SK-N-SH treated with all-trans-retinoic acid at 6 μM for 48 hours (cell line): ENCODE measurements at regions not wholly inside any gene's neighbourhood (a gene's known extent, or its start where the extent isn't known, plus 50 kb on each side); places are given as distances from the start of the nearest gene placed in this dataset.

Experiments used
- ATAC-seq: fragments of 200-7000 bp; cut with Tn5 transposase; 3 replicates; pipeline ENCODE4 v1.9.1; 2020; ENCODE audit warnings: mild to moderate bottlenecking, moderate library complexity
- ARNTL ChIP-seq: fragments of 450-650 bp; formaldehyde crosslinking; IDR thresholded peaks from 2 replicates; pipeline ENCODE4 v1.5.0; 2020; ENCODE audit warnings: low read depth, mild to moderate bottlenecking, moderate library complexity, borderline replicate concordance
- BACH2 ChIP-seq: fragments of 250-450 bp; sonication (Bioruptor Pico); IDR thresholded peaks from 2 replicates; pipeline ENCODE4 v1.9.0; 2021; ENCODE audit warnings: mild to moderate bottlenecking, borderline replicate concordance
- CREB5 ChIP-seq: fragments of 250-450 bp; sonication (Bioruptor Pico); IDR thresholded peaks from 2 replicates; pipeline ENCODE4 v1.5.1; 2020; ENCODE audit warnings: low read depth, mild to moderate bottlenecking, moderate library complexity
- CSDC2 ChIP-seq: fragments of 250-450 bp; sonication (Bioruptor Pico); IDR thresholded peaks from 2 replicates; pipeline ENCODE4 v1.5.0; 2020; ENCODE audit warnings: mild to moderate bottlenecking, moderate library complexity
- CSRNP3 ChIP-seq: fragments of 250-450 bp; sonication (Bioruptor Pico); IDR thresholded peaks from 2 replicates; pipeline ENCODE4 v1.5.1; 2021; ENCODE audit warnings: mild to moderate bottlenecking, moderate library complexity
- ESRRG ChIP-seq: fragments of 250-450 bp; sonication (Bioruptor Pico); IDR thresholded peaks from 2 replicates; pipeline ENCODE4 v1.6.1; 2021; ENCODE audit warnings: mild to moderate bottlenecking
- GLIS3 ChIP-seq: fragments of 250-450 bp; sonication (Bioruptor Pico); IDR thresholded peaks from 2 replicates; pipeline ENCODE4 v1.5.0; 2020; ENCODE audit warnings: mild to moderate bottlenecking, moderate library complexity
- ISL1 ChIP-seq: fragments of 250-450 bp; sonication (Bioruptor Pico); IDR thresholded peaks from 2 replicates; pipeline ENCODE4 v2.1.2; 2022; ENCODE audit warnings: mild to moderate bottlenecking, moderate library complexity
- OSR1 ChIP-seq: fragments of 250-450 bp; sonication (Bioruptor Pico); IDR thresholded peaks from 2 replicates; pipeline ENCODE4 v1.8.0; 2022; ENCODE audit warnings: moderate library complexity, mild to moderate bottlenecking, inconsistent platforms
- PATZ1 ChIP-seq: fragments of 250-450 bp; sonication (Bioruptor Pico); IDR thresholded peaks from 2 replicates; pipeline ENCODE4 v1.8.0; 2020; ENCODE audit warnings: mild to moderate bottlenecking, moderate library complexity, borderline replicate concordance
- PPARA ChIP-seq: fragments of 250-450 bp; sonication (Bioruptor Pico); IDR thresholded peaks from 2 replicates; pipeline ENCODE4 v1.5.0; 2020; ENCODE audit warnings: mild to moderate bottlenecking, borderline replicate concordance
- SNAI2 ChIP-seq: fragments of 250-450 bp; sonication (Bioruptor Pico); IDR thresholded peaks from 2 replicates; pipeline ENCODE4 v1.5.0; 2020; ENCODE audit warnings: mild to moderate bottlenecking, moderate library complexity
- TCF4 ChIP-seq: fragments of 250-450 bp; sonication (Bioruptor Pico); IDR thresholded peaks from 2 replicates; pipeline ENCODE4 v1.8.0; 2021; ENCODE audit warnings: mild to moderate bottlenecking, moderate library complexity, borderline replicate concordance
- TOX ChIP-seq: fragments of 250-450 bp; sonication (Bioruptor Pico); IDR thresholded peaks from 2 replicates; pipeline ENCODE4 v1.8.0; 2021; ENCODE audit warnings: mild to moderate bottlenecking, moderate library complexity, borderline replicate concordance
- TSHZ2 ChIP-seq: fragments of 250-450 bp; sonication (Bioruptor Pico); IDR thresholded peaks from 2 replicates; pipeline ENCODE4 v1.5.0; 2020; ENCODE audit warnings: mild to moderate bottlenecking, moderate library complexity
- ZC3H10 ChIP-seq: fragments of 250-450 bp; sonication (Bioruptor Pico); IDR thresholded peaks from 2 replicates; pipeline ENCODE4 v1.5.1; 2021; ENCODE audit warnings: mild to moderate bottlenecking, moderate library complexity
- ZFP3 ChIP-seq: fragments of 250-450 bp; sonication (Bioruptor Pico); IDR thresholded peaks from 2 replicates; pipeline ENCODE4 v1.5.0; 2020; ENCODE audit warnings: mild to moderate bottlenecking, moderate library complexity
- ZFP30 ChIP-seq: fragments of 450-650 bp; formaldehyde crosslinking; IDR thresholded peaks from 2 replicates; pipeline ENCODE4 v1.5.0; 2022; ENCODE audit warnings: mild to moderate bottlenecking, moderate library complexity
- ZNF565 ChIP-seq: fragments of 450-650 bp; formaldehyde crosslinking; conservative IDR thresholded peaks from 2 replicates; pipeline ENCODE4 v1.5.0; 2020; ENCODE audit warnings: low read depth, mild to moderate bottlenecking, moderate library complexity
- ZNF70 ChIP-seq: fragments of 450-650 bp; formaldehyde crosslinking; IDR thresholded peaks from 2 replicates; pipeline ENCODE4 v1.5.0; 2020; ENCODE audit warnings: mild to moderate bottlenecking, moderate library complexity
- TF ChIP-seq, protein P1 (sequence below): fragments of 250-450 bp; sonication (Bioruptor Pico); IDR thresholded peaks from 2 replicates; pipeline ENCODE4 v1.8.0; 2021; ENCODE audit warnings: low read depth, mild to moderate bottlenecking, moderate library complexity, borderline replicate concordance

- TF ChIP-seq CSRNP3 (CRISPR knock-in tag) (no peak), ESRRG (CRISPR knock-in tag) (no peak), OSR1 (CRISPR knock-in tag) (no peak), ZFP30 (CRISPR knock-in tag) (no peak), SNAI2 (CRISPR knock-in tag) (no peak), TCF4 (CRISPR knock-in tag) (no peak), CSDC2 (CRISPR knock-in tag) (no peak), GLIS3 (no peak), BACH2 (CRISPR knock-in tag) (no peak), ZNF70 (no peak), ISL1 (CRISPR knock-in tag) (no peak), PPARA (CRISPR knock-in tag) (no peak), ZNF565 (no peak)
These were observed 231.4 kb upstream of the RGPD4 start (continued) for GRCh38 chr2:107595285-107595684.

GRCh38 chr2:107595749-107596148, 230.9 kb upstream of the RGPD4 start:
- TF ChIP-seq ARNTL (CRISPR knock-in tag) (no peak), TOX (CRISPR knock-in tag) (peak; percentile 32; the same call in 1 of the 2 replicates)
- ATAC-seq = peak; percentile 93

GRCh38 chr2:107597507-107597906, 229.2 kb upstream of the RGPD4 start:
- TF ChIP-seq ZFP30 (CRISPR knock-in tag) (no peak), SNAI2 (CRISPR knock-in tag) (no peak), ZNF565 (no peak), ZC3H10 (CRISPR knock-in tag) (no peak), OSR1 (CRISPR knock-in tag) (no peak), ZFP3 (no peak), TSHZ2 (CRISPR knock-in tag) (no peak), TCF4 (CRISPR knock-in tag) (no peak), BACH2 (CRISPR knock-in tag) (no peak), CREB5 (CRISPR knock-in tag) (no peak), PPARA (CRISPR knock-in tag) (no peak)
- TF ChIP-seq, protein P1, sequence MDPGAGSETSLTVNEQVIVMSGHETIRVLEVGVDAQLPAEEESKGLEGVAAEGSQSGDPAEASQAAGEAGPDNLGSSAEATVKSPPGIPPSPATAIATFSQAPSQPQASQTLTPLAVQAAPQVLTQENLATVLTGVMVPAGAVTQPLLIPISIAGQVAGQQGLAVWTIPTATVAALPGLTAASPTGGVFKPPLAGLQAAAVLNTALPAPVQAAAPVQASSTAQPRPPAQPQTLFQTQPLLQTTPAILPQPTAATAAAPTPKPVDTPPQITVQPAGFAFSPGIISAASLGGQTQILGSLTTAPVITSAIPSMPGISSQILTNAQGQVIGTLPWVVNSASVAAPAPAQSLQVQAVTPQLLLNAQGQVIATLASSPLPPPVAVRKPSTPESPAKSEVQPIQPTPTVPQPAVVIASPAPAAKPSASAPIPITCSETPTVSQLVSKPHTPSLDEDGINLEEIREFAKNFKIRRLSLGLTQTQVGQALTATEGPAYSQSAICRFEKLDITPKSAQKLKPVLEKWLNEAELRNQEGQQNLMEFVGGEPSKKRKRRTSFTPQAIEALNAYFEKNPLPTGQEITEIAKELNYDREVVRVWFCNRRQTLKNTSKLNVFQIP = no peak
- no peak for ATAC-seq

DNA sequence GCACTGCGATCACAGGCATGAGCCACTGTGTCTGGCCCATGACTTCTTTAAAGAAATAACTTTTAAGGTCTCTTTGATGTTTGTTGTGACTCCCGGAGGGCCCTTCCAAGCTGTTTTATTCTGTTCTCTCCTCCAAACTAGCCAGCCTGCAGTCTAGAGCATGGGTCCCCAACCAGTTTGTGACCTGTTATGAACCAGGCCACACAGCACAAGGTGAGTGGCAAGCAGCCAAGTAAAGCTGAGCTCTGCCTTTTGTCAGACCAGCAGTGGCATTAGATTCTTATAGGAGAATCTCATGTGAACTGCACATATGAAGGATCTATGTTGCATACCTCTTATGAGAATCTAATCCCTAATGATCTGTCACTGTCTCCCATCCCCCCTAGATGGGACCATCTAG, 223.9 kb upstream of the RGPD4 start:
- no peak for TF ChIP-seq ESRRG (CRISPR knock-in tag)
- no peak for TF ChIP-seq ARNTL (CRISPR knock-in tag)
- TF ChIP-seq OSR1 (CRISPR knock-in tag) = no peak
- no peak for TF ChIP-seq CREB5 (CRISPR knock-in tag)
- TF ChIP-seq ZNF70 = no peak
- TF ChIP-seq PPARA (CRISPR knock-in tag) = no peak
- TF ChIP-seq PATZ1 = no peak
- no peak for ATAC-seq
